Activated CD4-positive, alpha-beta T cell treated with anti-CD3 and anti-CD28 coated beads for 48 hours (primary cell): ENCODE measurements at regions not wholly inside any gene's neighbourhood (a gene's known extent, or its start where the extent isn't known, plus 50 kb on each side); places are given as distances from the start of the nearest gene placed in this dataset.

Source experiments
- DNase-seq: peaks from one replicate; pipeline ENCODE4 v3.0.0-alpha.2; 2020

- peak; percentile 79 for DNase-seq
Observed at GRCh38 chr6:26197933-26198721, 110.9 kb downstream of the HFE start.

DNA sequence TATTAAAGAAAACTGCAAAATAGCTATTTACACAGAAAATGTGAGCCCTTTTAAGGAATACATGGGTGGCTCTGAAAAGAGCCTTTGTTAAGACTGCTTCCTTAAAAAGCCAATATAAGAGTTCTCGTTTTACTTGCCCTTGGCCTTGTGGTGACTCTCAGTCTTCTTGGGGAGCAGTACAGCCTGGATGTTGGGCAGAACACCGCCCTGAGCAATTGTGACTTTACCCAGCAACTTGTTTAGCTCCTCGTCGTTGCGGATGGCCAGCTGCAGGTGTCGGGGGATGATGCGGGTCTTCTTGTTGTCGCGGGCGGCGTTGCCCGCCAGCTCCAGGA, 111.5 kb downstream of the HFE start:
- peak; percentile 77 for DNase-seq

DNA sequence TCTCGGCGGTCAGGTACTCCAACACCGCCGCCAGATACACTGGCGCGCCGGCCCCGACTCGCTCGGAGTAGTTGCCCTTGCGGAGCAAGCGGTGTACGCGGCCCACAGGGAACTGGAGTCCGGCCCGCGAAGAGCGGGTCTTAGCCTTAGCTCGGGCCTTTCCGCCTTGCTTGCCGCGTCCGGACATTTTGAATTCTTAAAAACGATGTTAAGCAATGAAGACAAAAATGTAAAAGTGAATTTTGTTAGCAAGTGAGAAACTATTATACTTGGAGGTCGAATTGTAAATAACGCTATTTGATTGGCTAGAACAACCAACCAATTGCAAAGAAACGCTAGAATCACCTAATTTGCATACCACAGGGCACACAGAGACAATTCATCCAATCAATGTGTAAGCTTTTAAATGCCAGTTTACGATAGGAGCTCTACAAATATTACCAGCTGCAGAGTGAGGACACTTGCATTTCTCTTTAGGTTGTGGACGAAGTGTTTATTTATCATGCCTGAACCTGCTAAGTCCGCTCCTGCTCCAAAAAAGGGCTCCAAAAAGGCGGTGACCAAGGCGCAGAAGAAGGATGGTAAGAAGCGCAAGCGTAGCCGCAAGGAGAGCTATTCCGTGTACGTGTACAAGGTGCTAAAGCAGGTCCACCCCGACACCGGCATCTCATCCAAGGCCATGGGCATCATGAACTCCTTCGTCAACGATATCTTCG, 112.0 kb downstream of the HFE start:
- peak; percentile 80 for DNase-seq

DNA sequence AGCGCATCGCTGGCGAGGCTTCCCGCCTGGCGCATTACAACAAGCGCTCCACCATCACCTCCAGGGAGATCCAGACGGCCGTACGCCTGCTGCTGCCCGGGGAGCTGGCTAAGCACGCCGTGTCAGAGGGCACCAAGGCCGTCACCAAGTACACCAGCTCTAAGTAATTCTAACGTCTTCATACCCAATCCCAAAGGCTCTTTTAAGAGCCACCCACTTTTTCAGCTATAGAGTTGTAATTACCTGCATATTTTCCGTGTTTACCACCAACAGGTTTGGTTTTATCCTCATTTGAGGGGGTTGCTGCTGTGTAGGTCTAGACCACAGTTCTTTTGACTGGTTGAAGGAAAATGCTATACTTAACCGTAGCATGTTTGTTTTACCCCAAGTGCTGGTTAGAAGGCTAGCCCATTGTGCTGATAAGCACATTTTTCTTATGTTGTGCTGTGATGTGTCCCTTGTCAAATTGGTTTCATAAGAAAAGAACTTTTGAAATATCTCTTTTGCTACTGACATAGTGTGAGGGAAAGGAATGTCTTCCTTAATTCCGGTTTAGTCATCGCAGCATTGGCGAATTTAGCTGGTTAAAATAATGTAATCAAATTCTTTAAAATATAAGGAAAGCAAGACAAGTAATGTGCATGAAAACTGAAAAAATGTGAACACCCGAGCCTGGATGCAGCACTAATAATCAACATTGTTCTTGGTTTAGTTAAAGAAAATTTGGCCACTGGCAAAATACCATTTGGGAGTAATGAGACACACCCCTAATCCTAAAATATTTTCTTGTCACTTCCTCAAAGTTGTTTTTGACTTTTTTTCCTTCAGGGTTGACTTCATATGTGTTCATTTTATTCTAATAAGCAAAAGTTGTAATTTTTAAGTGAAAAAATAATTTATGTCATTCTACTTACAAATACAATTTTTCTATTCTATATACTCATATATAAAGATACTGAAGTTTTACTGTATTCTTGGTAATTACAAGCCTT, 112.8 kb downstream of the HFE start:
- DNase-seq = no peak

DNA sequence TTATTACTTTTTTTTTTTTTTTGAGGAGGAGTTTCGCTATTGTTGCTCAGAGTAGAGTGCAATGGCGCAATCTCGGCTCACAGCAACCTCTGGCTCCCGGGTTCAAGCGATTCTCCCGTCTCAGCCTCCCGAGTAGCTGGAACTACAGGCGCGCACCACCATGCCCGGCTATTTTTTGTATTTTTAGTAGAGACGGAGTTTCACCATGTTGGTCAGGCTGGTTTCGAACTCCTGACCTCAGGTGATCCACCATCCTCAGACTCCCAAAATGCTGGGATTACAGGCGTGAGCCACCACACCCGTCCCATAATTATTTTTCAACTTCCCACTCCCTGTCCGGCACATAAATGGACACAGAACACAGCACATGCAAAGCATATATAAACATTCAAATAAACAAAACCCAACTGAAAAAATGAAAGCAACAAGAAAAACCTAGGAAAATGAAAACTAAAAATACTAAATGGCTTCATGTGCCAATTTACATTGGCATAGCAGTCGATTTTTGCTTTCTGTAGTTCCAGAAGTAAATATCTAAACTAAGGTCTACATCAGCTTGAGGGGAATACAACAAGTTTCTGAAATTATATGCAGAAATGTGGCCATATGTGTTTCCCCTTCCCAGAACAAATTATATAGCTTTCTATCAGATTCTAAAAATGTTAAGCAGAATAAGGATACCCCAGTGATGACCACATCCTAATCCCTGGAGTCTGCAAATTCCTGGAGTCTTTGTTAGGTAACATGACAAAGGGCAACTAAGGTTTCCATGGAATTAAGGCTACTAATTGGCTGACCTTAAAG, 113.9 kb downstream of the HFE start:
- DNase-seq = no peak

GRCh38 chr6:26202201-26202611, 115.0 kb downstream of the HFE start:
- DNase-seq = no peak

GRCh38 chr6:26202811-26203583, 115.8 kb downstream of the HFE start:
- DNase-seq = no peak

DNA sequence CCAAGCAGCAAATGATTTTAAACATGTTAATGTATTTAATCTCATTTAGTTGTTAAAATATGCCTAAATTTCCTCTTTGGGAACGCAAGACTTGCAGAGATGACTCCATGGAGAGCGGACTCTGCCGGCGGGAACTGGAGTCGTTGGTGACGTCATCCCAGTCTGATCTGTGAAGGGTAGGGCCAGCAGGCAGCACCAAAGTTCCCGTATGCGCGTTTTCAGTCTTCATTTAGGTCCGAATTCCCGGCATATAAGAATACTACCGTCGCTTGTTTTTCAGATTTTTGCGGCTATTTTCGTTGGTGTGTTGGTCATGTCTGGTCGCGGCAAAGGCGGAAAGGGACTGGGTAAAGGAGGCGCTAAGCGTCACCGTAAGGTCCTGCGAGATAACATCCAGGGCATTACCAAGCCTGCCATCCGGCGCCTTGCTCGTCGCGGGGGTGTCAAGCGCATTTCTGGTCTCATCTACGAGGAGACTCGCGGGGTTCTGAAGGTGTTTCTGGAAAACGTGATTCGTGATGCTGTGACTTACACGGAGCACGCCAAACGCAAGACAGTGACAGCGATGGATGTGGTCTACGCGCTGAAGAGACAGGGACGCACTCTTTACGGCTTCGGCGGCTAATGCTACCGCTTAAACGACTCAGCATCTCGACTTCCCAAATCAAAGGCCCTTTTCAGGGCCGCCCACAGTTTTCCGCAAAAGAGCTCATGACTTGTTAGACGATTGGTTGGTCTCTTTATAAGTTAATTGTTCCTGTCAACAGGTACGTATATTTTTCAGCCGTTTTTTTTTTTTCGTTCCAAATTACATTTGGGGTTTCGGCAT, 117.3 kb downstream of the HFE start:
- peak; percentile 88 for DNase-seq

GRCh38 chr6:26205161-26205624, 118.0 kb downstream of the HFE start:
- DNase-seq = peak; percentile 89

GRCh38 chr6:26205625-26206574, 118.7 kb downstream of the HFE start:
- no peak for DNase-seq

GRCh38 chr6:26206868-26207801, 119.9 kb downstream of the HFE start:
- DNase-seq = no peak

- no peak for DNase-seq
Observed at GRCh38 chr6:26211963-26212362, 124.7 kb downstream of the HFE start.

DNA sequence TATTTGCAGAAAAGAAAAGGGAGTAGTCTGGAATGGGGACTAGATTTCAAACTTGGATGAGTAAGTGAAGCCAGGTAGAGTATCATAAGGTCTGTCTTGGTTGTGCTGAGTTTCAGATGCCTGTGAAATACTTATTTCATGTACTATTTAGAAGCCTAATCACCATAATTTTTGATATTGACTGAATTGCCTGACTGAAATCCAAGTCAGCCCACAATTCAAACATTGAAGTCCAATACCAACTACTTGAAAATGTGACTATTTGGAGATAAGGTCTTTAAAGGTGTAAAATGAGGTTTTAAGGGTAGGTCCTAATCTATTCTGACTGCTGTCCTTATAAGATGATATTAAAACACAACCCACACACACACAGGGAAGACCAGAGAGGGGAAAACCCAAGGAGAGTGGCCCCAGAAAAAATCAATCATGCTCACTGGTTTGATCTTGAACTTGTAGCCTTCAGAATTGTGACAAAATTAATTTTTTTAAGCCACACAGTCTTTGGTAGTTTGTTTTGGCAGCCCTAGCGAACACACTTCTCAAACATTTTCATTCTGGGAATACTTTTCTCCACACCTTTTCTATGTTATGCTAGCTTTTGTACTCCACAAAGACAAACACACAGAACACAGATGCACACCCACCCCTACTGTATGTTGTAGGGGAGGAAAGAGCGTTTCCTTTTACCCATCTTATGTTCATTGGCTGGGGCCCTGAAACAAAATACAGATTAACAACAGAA, 126.3 kb downstream of the HFE start:
- DNase-seq = no peak

DNA sequence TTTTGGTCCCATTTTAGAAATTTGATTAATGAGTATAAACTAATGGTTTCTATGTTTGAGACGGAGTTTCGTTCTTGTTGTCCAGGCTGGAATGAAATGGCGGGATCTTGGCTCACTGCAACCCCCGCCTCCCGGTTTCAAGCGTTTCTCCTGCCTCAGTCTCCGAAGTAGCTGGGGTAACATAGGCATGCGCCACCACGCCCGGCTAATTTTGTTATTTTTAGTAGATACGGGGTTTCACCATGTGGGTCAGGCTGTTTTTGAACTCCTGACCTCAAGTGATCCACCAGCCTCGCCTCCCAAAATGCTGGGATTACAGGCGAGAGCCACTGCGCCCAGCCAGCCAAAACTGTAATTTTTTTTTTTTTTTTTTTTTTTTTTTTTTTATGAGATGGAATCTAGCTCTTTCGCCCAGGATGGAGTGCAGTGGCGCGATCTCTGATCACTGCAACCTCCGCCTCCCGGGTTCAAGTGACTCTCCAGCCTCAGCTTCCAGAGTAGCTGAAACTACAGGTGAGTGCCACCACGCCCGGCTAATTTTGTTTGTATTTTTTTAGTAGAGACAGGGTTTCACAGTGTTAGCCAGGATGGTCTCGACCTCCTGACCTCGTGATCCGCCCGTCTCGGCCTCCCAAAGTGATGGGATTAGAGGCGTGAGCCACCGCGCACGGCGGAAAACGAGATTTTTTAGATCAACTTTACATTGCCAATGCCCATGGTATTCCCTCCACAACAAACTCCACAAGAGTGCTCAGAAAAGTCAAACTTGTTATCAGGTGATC, 127.8 kb downstream of the HFE start:
- peak; percentile 24 for DNase-seq

- peak; percentile 58 for DNase-seq
Observed at GRCh38 chr6:26215585-26216358, 128.5 kb downstream of the HFE start.
